SK-N-SH treated with all-trans-retinoic acid at 6 μM for 48 hours (cell line): ENCODE measurements at regions not wholly inside any gene's neighbourhood (a gene's known extent, or its start where the extent isn't known, plus 50 kb on each side); places are given as distances from the start of the nearest gene placed in this dataset.
"Not testable (repeated sequence)": the region's sequence is repeated elsewhere in the genome, so short reads cannot be mapped to it uniquely, and the experiment has no call there.

Source experiments
- ARNTL ChIP-seq: fragments of 450-650 bp; formaldehyde crosslinking; IDR thresholded peaks from 2 replicates; pipeline ENCODE4 v1.5.0; 2020; ENCODE audit warnings: low read depth, mild to moderate bottlenecking, moderate library complexity, borderline replicate concordance
- SNAI2 ChIP-seq: fragments of 250-450 bp; sonication (Bioruptor Pico); IDR thresholded peaks from 2 replicates; pipeline ENCODE4 v1.5.0; 2020; ENCODE audit warnings: mild to moderate bottlenecking, moderate library complexity
- TCF4 ChIP-seq: fragments of 250-450 bp; sonication (Bioruptor Pico); IDR thresholded peaks from 2 replicates; pipeline ENCODE4 v1.8.0; 2021; ENCODE audit warnings: mild to moderate bottlenecking, moderate library complexity, borderline replicate concordance
- TF ChIP-seq, protein P1 (sequence below): fragments of 250-450 bp; sonication (Bioruptor Pico); IDR thresholded peaks from 2 replicates; pipeline ENCODE4 v1.8.0; 2020; ENCODE audit warnings: mild to moderate bottlenecking, moderate library complexity, borderline replicate concordance

DNA sequence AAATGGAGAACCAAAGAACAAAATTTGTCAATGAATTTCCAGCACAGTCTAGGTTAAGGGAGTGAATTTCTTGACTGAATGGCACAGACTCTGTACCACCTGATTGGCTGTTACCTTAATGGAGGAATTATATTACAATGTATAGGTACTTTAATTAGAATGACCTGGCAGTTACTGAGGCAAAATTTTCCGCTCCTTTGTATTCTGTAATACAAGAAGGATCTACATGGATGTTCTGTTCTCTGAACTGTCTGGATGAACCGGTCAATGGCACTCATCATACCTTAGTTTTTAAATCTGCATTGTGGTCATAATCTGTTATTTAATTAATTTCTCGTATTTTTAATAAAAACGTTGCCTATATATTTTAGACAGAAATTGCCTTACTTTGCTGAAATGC is 72.3 kb upstream of the PLEKHM1 start:
- not testable (repeated sequence) for TF ChIP-seq SNAI2; TCF4 (CRISPR knock-in tag); ARNTL (CRISPR knock-in tag)
- TF ChIP-seq, protein P1, sequence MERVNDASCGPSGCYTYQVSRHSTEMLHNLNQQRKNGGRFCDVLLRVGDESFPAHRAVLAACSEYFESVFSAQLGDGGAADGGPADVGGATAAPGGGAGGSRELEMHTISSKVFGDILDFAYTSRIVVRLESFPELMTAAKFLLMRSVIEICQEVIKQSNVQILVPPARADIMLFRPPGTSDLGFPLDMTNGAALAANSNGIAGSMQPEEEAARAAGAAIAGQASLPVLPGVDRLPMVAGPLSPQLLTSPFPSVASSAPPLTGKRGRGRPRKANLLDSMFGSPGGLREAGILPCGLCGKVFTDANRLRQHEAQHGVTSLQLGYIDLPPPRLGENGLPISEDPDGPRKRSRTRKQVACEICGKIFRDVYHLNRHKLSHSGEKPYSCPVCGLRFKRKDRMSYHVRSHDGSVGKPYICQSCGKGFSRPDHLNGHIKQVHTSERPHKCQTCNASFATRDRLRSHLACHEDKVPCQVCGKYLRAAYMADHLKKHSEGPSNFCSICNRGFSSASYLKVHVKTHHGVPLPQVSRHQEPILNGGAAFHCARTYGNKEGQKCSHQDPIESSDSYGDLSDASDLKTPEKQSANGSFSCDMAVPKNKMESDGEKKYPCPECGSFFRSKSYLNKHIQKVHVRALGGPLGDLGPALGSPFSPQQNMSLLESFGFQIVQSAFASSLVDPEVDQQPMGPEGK (CRISPR knock-in tag): not testable (repeated sequence)
